Fibroblast of lung (primary cell): ENCODE measurements at regions not wholly inside any gene's neighbourhood (a gene's known extent, or its start where the extent isn't known, plus 50 kb on each side); places are given as distances from the start of the nearest gene placed in this dataset.

ENCODE experiments used
- CTCF ChIP-seq, 2 donors: IDR thresholded peaks in 1 of 2; conservative IDR thresholded peaks in 1 of 2; 1 replicate in 1 of 2; 2 replicates in 1 of 2; pipeline ENCODE4 v1.5.1; 2011 to 2012; ENCODE audit warnings: low read length in 2 of 2, control low read depth in 1 of 2, inconsistent platforms in 1 of 2, low read depth in 1 of 2, mild to moderate bottlenecking in 1 of 2
- EZH2 ChIP-seq: IDR thresholded peaks from 2 replicates; pipeline ENCODE4 v1.5.1; 2012; ENCODE audit warnings: low read length, control low read depth, mild to moderate bottlenecking; ENCODE audit errors: missing control alignments

GRCh38 chr5:153863951-153864350 is 174.8 kb downstream of the FAM114A2 start:
- TF ChIP-seq CTCF (conservative IDR thresholded peaks at IDR 0.05 in 1 of 2, IDR thresholded peaks at IDR 0.05 in 1 of 2; ENCODE audit: low read depth in 1 of 2, low read length in 2 of 2) (no peak), EZH2 (no peak)
